Right lobe of liver (tissue), 4 donors: ENCODE measurements at regions not wholly inside any gene's neighbourhood (a gene's known extent, or its start where the extent isn't known, plus 50 kb on each side); places are given as distances from the start of the nearest gene placed in this dataset.

ENCODE experiments used
- CTCF ChIP-seq, 4 donors: fragments of 200-600 bp in 3 of 4; fragments of 450-650 bp in 1 of 4; IDR thresholded peaks; one replicate each; pipeline versions ENCODE4 v1.5.1 to v1.8.0; 2016 to 2022; ENCODE audit warnings: antibody characterized with exemption in 4 of 4, mild to moderate bottlenecking in 2 of 4
- POLR2A ChIP-seq: fragments of 450-650 bp; IDR thresholded peaks from one replicate; pipeline ENCODE4 v1.6.1; 2017; ENCODE audit warnings: antibody characterized with exemption, mild to moderate bottlenecking
- donor health status: DM: no; HTN: no; CAD: no.
- donor health status: DM: no; HTN: no; CAD: no.
- donor health status: DM: no; HTN: yes; CAD: no.

DNA sequence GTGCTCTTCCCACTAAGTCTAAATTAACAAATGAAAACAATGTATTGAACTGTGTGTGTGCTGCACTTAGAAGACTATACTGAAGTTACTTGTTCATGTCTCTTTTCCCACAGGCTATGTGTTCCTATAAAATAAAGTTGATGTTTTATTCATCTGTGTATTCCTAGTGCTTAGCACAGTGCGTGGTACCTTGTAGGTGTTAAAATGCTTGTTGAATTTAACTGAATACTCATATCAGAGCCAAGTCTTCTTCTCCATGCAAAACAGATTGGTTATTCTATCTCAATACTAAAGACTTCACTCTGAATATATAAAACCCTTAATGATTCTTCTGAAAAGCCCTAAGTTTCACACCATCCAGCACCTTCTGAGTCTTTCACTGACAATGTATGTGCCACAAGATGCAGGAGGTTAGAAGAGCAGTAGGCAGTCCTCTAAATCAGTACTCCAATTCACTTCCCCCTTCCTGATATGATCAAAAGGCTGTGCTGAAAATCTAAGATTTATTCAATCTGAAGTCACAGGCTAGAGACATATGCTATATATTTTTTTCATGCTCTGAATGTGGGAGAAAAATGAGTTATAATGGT is 231.7 kb upstream of the CCDC150 start:
- TF ChIP-seq POLR2A (no peak), CTCF (IDR thresholded peaks at IDR 0.05) (no peak)
